Glutamatergic neuron (in vitro differentiated cells): ENCODE measurements at regions not wholly inside any gene's neighbourhood (a gene's known extent, or its start where the extent isn't known, plus 50 kb on each side); places are given as distances from the start of the nearest gene placed in this dataset.

Experiments
- DNase-seq: peaks from one replicate; pipeline ENCODE4 v3.0.0; 2022
- H3K27ac Mint-ChIP-seq: one replicate; pipeline ENCODE4 v1.8.0; 2020; ENCODE audit warnings: mild to moderate bottlenecking, mixed read lengths, inconsistent platforms; ENCODE audit not compliant: unreplicated experiment
- H3K27me3 Mint-ChIP-seq: one replicate; pipeline ENCODE4 v1.8.0; 2020; ENCODE audit warnings: mild to moderate bottlenecking, moderate library complexity, mixed read lengths, inconsistent platforms; ENCODE audit not compliant: unreplicated experiment
- H3K36me3 Mint-ChIP-seq: one replicate; pipeline ENCODE4 v1.8.0; 2020; ENCODE audit warnings: mild to moderate bottlenecking, mixed read lengths, inconsistent platforms; ENCODE audit not compliant: unreplicated experiment
- H3K4me1 Mint-ChIP-seq: one replicate; pipeline ENCODE4 v1.8.0; 2020; ENCODE audit warnings: mild to moderate bottlenecking, low read depth, mixed read lengths, inconsistent platforms; ENCODE audit not compliant: unreplicated experiment
- H3K4me3 Mint-ChIP-seq: one replicate; pipeline ENCODE4 v1.8.0; 2020; ENCODE audit warnings: mild to moderate bottlenecking, mixed read lengths, inconsistent platforms; ENCODE audit not compliant: unreplicated experiment
- H3K9me3 Mint-ChIP-seq: one replicate; pipeline ENCODE4 v1.8.0; 2020; ENCODE audit warnings: mild to moderate bottlenecking, moderate library complexity, mixed read lengths, inconsistent platforms; ENCODE audit not compliant: unreplicated experiment
- CTCF ChIP-seq: fragments of 200-600 bp; sonication (generic); IDR thresholded peaks from one replicate; pipeline ENCODE4 v1.5.0; 2021; ENCODE audit not compliant: partially characterized antibody, unreplicated experiment

GRCh38 chr1:234533034-234533891 lies 54.3 kb upstream of the TARBP1 start:
- Mint-ChIP-seq H3K36me3 (no peaks in the 10 kb centered on the region), H3K27ac (no peak overlapping the region), H3K27me3 (no peaks in the 10 kb centered on the region), H3K4me3 (no peak overlapping the region), H3K9me3 (peaks cover 7% of the 10 kb centered on the region), H3K4me1 (peaks cover 43% of the 10 kb centered on the region)
- DNase-seq, result no peak
- no peak for TF ChIP-seq CTCF

GRCh38 chr1:234532503-234532922 lies 53.5 kb upstream of the TARBP1 start:
- no peak for DNase-seq
- TF ChIP-seq CTCF, result no peak
- no peaks in the 10 kb centered on the region for H3K36me3 Mint-ChIP-seq
- H3K27ac Mint-ChIP-seq, result no peak overlapping the region
- H3K9me3 Mint-ChIP-seq, result peaks cover 7% of the 10 kb centered on the region
- H3K4me3 Mint-ChIP-seq, result no peak overlapping the region
- peaks cover 41% of the 10 kb centered on the region for H3K4me1 Mint-ChIP-seq
- no peaks in the 10 kb centered on the region for H3K27me3 Mint-ChIP-seq

GRCh38 chr1:234531151-234531635 lies 52.2 kb upstream of the TARBP1 start:
- H3K27ac Mint-ChIP-seq, result no peak overlapping the region
- H3K36me3 Mint-ChIP-seq, result no peaks in the 10 kb centered on the region

GRCh38 chr1:234530672-234531071 lies 51.7 kb upstream of the TARBP1 start:
- TF ChIP-seq CTCF, result no peak
- Mint-ChIP-seq H3K36me3 (no peaks in the 10 kb centered on the region), H3K27me3 (no peaks in the 10 kb centered on the region), H3K4me1 (peaks cover 37% of the 10 kb centered on the region), H3K27ac (no peak overlapping the region), H3K4me3 (no peak overlapping the region), H3K9me3 (peaks cover 7% of the 10 kb centered on the region)
- DNase-seq, result no peak

More at GRCh38 chr1:234531151-234531635, 52.2 kb upstream of the TARBP1 start:
- TF ChIP-seq CTCF, result no peak
- Mint-ChIP-seq H3K4me1 (peaks cover 37% of the 10 kb centered on the region), H3K9me3 (peaks cover 7% of the 10 kb centered on the region), H3K27me3 (no peaks in the 10 kb centered on the region), H3K4me3 (no peak overlapping the region)
- DNase-seq, result no peak

- peaks cover 35% of the 10 kb centered on the region for H3K4me1 Mint-ChIP-seq
- DNase-seq, result no peak
- no peak for TF ChIP-seq CTCF
- H3K36me3 Mint-ChIP-seq, result no peaks in the 10 kb centered on the region
- peaks cover 7% of the 10 kb centered on the region for H3K9me3 Mint-ChIP-seq
- H3K27ac Mint-ChIP-seq, result no peak overlapping the region
- H3K4me3 Mint-ChIP-seq, result no peak overlapping the region
- H3K27me3 Mint-ChIP-seq, result no peaks in the 10 kb centered on the region
Measured at GRCh38 chr1:234529950-234530237, 50.9 kb upstream of the TARBP1 start.
